ENCODE measurements at regions not wholly inside any gene's neighbourhood (a gene's known extent, or its start where the extent isn't known, plus 50 kb on each side); places are given as distances from the start of the nearest gene placed in this dataset.

DNA sequence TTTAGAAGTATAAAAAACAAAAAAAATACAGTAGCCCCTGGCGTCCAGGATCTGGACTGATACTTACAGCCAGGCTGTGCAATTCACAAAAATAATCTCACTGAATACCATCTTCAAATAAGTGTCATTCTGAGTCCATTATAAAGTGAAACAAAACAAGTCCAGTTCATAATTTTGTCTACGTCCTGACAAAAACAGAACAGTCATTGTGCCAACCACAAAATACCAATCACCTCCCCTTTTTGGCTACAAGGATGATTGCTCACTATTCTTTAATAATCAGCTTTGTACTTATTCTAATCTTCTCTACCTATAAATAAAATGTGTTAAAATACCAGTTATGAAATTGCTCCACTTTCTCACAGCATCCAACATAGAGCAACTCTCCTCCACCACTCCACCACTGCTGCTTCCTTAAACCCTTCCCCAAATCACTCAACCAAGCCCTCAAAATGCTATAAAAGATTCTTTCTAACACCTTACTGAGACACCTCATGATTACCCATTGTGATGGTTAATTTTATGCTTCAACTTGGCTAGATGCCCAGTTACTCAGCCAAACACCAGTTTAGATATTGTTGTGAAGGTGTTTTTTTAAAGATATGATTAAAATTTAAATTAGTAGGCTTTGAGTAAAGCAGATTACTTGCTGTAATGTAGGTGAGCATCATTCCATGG lies 479.8 kb upstream of the SEMA3A start:
- no peak for DNase-seq

- DNase-seq: no peak
Observed at GRCh38 chr7:84669177-84669732, 474.7 kb upstream of the SEMA3A start.

DNA sequence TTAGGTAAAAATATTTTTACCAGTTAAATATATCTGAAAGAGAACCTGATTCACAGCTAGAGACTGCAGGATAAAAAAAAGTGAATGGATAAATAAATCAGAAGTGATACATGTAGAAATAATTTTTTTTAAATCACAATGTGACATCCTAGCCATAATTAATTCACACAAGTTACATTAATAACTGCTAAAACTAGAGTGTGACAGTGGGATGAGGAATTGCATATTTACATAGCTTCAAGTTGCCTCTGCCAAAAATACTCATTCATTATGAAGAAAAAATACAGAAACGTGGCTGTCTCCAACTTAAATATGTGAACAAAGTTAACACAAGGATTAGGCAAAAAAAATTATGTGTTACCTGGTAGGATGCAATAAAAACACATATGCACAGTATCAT lies 473.5 kb upstream of the SEMA3A start:
- no peak for DNase-seq

DNA sequence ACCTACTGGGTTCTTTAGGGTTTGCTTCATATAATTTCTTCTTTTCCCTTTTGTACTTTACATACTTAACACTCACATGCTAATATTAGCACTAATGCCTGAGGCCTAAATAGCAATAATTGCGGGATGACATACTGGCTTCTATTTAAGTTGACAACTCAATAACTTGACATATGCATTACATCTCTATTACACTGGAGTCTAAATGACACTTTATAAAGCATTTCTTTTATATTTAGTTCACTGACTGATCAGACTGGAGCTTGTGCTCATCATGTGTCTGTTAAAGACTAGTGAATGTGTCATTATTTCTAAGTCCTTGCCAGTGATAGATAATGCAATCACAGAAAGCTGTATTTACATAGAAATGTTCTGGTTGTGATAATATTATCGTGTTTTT lies 472.1 kb upstream of the SEMA3A start:
- no peak for DNase-seq

GRCh38 chr7:84665339-84665738 lies 470.8 kb upstream of the SEMA3A start:
- no peak for DNase-seq

DNA sequence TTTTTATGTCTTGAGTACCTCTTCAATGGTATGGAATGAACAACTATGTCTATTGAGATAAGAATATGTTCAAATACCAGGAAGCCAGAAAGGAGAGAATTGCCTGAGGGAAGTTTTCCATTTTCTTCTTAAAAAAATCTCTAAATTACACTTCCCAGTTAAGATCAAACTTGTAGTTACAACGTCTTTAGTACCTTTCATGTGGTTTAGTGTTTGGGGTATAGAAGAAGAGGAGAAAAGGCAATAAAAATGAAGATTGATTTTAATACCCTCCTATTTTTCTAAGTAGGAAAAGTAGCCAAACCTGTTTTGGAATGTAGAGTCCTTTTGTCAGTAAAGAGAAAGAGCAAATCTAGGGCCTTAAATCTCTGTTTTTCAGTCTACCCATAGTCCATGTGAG lies 470.0 kb upstream of the SEMA3A start:
- DNase-seq: no peak

- no peak for DNase-seq
Observed at GRCh38 chr7:84663224-84663623, 468.6 kb upstream of the SEMA3A start.

DNA sequence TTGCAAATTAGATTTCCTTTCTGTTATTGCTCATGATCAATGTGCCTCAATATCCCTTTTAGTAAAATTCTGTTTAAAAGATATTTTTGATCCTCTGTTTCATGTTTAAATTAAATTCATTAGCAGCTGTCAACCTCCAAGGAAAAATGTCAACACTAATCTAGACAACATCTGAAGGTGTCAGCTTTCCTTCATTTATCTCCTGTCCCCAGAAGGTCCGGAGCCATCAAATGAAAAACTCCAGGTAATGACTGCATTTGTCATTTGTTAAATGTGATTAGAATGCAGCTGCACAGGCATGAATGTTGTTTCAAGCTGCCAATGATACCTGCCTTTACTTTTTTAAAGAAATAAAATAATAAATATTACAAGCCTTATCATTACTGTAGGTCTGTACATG lies 463.7 kb upstream of the SEMA3A start:
- DNase-seq: no peak

DNA sequence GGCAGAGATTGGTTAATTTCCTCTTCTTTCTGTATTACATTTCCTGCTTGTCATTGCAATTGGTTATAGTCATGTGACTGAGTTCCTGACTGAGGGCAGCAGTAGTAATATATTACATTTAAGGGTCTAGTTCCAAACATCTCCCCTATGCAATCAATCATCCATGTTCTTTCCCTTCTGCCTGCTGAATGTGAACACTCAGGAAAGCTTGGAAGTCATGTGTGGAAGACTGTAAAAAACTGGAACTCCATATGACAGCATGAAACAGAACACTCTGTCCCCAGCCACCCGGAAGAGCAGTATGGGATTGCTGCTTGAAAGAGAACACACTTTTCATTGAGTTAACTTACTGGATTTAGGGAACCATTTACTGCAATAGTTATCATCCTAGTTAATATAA lies 459.7 kb upstream of the SEMA3A start:
- peak in 2 of 4 experiments; percentile 2 to 6 for DNase-seq

DNA sequence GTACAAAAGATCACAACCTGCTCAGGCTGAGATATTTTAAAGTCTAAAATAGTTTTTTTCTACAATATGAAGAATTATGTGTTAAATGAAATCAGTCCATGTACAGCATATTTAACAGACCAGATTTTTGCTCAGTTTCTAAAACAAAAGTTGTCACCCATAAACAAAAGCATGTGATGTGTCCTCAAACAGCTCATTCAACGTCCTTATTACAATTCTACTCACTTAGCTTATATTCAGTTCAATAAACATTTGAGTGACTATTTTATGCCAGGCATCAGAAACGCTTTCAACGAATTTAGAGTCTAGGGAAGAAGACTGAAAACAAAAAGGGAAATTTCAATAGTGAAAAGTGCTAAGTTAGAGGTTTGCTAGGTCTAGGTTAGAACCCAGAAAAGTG lies 457.3 kb upstream of the SEMA3A start:
- DNase-seq: no peak

DNA sequence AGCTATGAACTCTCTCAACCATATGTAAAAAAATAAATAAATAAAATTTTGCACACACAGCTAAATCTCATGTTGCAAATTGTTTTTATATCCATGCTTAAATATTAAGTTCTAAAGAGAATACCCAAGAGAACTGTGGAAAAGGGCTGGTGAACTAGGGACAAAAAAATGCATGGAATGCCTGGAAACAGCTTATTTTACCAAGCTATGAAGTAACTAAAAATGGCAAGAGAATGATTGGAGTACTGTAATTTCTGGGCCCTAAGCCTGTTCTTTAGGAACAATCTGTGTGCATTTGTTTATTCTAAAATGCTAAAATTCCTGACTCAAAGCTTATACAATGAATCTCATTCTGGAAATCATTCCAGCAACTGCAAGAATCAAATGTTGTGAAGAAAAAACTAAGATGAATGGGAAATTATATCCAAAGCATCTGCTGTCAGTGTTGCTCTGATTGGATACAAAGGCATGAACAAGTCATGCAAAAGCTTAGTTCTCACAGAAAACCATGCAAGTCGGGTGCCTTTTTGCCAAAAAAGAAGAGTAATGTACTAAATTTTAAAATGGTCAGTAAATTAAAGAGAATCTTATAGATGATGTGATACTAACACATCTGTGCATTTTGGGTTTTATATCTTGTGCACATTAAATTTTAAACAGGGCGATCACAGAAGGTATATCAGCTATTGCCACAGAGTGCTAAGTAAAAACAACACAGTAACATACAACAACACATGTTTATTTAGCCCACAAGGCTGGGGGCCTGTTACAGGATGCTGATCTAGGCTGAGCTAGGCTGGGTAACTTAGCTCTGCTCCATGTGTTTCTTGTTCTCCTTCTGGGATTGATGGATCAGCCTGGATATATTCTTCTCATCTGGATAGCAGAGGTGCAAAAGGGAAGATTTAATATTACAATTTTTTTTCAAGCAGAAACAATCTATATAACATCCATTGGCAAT lies 453.5 kb upstream of the SEMA3A start:
- no peak for DNase-seq

GRCh38 chr7:84642611-84643010 lies 448.0 kb upstream of the SEMA3A start:
- no peak for DNase-seq

- DNase-seq: no peak
Observed at GRCh38 chr7:84640637-84641036, 446.0 kb upstream of the SEMA3A start.

DNA sequence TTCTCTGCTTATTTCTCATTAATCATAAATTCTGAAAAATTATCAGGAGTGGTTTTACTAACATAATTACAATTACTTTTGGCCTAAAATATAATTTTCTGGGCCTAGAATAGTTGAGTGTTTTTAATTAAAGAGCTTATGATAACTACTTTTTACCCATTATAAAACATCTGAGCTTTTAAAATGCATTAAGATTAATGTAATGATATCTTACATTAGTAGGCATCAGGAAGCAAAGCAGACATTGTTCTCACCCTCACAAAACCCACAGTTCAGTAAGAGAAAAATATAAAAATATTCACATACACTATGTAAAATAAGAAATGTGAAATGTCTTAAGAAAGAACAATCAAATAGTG lies 443.7 kb upstream of the SEMA3A start:
- no peak for DNase-seq

- peak; percentile 22 to 75 (median 46) for DNase-seq
Observed at GRCh38 chr7:84637568-84638338, 443.2 kb upstream of the SEMA3A start.

- DNase-seq: no peak
Observed at GRCh38 chr7:84631913-84632312, 437.3 kb upstream of the SEMA3A start.

DNA sequence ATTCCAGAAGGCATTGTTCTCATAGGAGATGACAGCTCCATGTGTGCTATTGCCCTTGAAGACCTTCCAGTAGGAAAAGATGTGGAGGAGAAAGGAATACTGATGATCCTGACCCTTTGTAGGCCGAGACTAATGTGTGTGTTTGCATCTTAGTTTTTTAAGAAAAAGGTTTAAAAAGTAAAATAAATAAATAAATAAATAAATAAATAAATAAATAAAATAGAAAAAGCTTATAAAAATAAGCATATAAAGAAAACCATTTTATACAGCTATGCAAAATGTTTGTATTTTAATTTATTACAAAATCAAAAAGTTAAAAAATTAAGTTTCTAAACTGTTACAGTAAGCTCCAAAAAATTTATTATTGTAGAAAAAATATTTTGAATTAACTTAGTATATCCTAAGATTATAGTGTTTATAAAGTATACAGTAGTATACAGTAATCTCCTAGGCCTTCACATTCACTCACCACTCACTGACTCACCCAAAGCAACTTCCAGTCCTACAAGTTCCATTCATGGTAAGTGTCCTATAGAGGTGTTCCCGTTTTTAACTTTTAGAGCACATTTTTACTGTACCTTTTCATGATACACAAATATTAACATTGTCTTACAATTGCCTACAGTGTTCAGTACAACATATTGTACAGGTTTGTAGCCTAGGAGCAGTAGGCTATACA lies 435.2 kb upstream of the SEMA3A start:
- no peak for DNase-seq

- DNase-seq: no peak
Observed at GRCh38 chr7:84629216-84629615, 434.6 kb upstream of the SEMA3A start.

- no peak for DNase-seq
Observed at GRCh38 chr7:84627250-84627649, 432.7 kb upstream of the SEMA3A start.

- DNase-seq: no peak
Observed at GRCh38 chr7:84624927-84625326, 430.3 kb upstream of the SEMA3A start.

- no peak for DNase-seq
Observed at GRCh38 chr7:84624527-84624926, 429.9 kb upstream of the SEMA3A start.

- no peak for DNase-seq
Observed at GRCh38 chr7:84617265-84618030, 422.9 kb upstream of the SEMA3A start.
